ENCODE measurements at regions not wholly inside any gene's neighbourhood (a gene's known extent, or its start where the extent isn't known, plus 50 kb on each side); places are given as distances from the start of the nearest gene placed in this dataset.
"Not testable (repeated sequence)": the region's sequence is repeated elsewhere in the genome, so short reads cannot be mapped to it uniquely, and the experiment has no call there.

DNA sequence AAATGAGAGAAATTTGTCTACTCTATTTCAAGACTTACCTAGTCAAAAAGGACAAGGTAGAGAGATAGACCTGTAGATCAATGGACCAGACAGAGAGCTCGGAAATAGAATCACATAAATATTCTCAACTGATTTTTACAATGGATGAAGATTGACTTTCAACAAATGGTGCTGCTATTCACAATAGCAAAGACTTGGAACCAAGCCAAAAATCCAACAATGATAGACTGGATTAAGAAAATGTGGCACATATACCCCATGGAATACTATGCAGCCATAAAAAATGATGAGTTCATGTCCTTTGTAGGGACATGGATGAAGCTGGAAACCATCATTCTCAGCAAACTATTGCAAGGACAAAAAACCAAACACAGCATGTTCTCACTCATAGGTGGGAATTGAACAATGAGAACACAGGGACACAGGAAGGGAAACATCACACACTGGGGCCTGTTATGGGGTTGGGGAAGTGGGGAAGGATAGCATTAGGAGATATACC, 1128.2 kb downstream of the UQCRFS1 start:
- not testable (repeated sequence) for TF ChIP-seq ZNF274 (IDR thresholded peaks at IDR 0.05; ENCODE audit: low read depth, low read length); YY1 (IDR thresholded peaks at IDR 0.05; ENCODE audit: insufficient read depth, insufficient read length)

Measured in NT2/D1 (cell line).